ENCODE measurements at regions not wholly inside any gene's neighbourhood (a gene's known extent, or its start where the extent isn't known, plus 50 kb on each side); places are given as distances from the start of the nearest gene placed in this dataset.

DNA sequence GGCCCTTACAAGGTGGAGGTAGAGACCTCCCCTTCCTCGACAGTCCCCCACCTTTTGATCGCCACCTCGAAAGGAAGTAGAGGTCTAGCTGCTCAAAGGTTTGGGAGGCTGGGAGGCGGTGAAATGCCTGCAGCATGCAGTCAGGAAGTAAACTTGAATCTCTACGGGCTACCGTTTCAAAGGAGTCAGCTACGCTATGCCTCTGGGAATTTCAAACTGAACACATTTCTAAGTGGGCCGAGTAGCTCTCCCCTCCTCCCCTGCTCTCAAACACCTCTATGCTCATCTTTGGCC, 68.0 kb downstream of the CXCL12 start:
- no peak overlapping the region for H3K4me3 ChIP-seq (replicated peaks; ENCODE audit: low read depth, low read length)
- no peak for DNase-seq (ENCODE audit: low read depth)
- no peak for TF ChIP-seq CTCF (IDR thresholded peaks at IDR 0.05; ENCODE audit: low read length, missing control alignments)

- TF ChIP-seq CTCF (IDR thresholded peaks at IDR 0.05; ENCODE audit: low read length, missing control alignments) = no peak
- DNase-seq (ENCODE audit: low read depth) = no peak
Observed at GRCh38 chr10:44316187-44316921, 68.5 kb downstream of the CXCL12 start.

DNA sequence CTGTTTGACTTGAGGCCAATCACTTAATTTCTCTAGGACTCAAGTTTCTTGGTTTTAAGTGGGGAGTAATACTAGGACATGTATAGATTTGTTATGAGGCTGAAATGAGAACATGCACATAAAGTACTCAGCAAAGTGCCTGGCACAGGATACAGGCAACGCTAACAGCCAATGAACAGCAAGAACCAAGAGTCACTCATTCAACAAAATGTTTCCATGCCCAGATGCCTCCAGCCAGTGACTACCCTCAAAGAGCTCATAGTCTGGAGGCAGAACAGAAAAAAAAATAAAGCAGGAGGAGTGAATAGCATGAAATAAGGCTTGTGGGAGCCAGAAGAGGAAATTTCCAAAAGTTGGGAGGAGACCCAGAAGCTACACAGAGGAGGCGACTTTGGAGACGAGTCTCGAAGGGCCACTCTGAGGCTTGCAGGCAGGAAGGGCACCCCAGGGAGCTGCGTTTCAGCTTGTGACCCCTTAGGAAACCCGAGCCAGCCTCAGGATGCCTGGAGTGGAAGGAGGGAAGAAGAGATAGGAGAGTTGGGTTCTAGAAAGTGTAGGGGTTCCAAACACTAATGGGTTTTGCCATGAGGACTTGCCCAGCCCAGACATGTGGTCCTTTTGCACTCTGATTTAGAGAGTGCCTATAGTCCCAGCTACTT, 70.0 kb downstream of the CXCL12 start:
- H3K4me3 ChIP-seq (replicated peaks; ENCODE audit: low read depth, low read length) = no peak overlapping the region
- no peak for DNase-seq (ENCODE audit: low read depth)
- TF ChIP-seq CTCF (IDR thresholded peaks at IDR 0.05; ENCODE audit: low read length, missing control alignments) = no peak

More at GRCh38 chr10:44316187-44316921, 68.5 kb downstream of the CXCL12 start:
- H3K4me3 ChIP-seq (replicated peaks; ENCODE audit: low read depth, low read length) = no peak overlapping the region

- no peak for TF ChIP-seq CTCF (IDR thresholded peaks at IDR 0.05; ENCODE audit: low read length, missing control alignments)
- DNase-seq (ENCODE audit: low read depth) = no peak
- H3K4me3 ChIP-seq (replicated peaks; ENCODE audit: low read depth, low read length) = no peak overlapping the region
Observed at GRCh38 chr10:44313761-44314165, 71.1 kb downstream of the CXCL12 start.

- DNase-seq (ENCODE audit: low read depth) = no peak
- no peak for TF ChIP-seq CTCF (IDR thresholded peaks at IDR 0.05; ENCODE audit: low read length, missing control alignments)
- H3K4me3 ChIP-seq (replicated peaks; ENCODE audit: low read depth, low read length) = no peak overlapping the region
Observed at GRCh38 chr10:44312401-44312800, 72.5 kb downstream of the CXCL12 start.

DNA sequence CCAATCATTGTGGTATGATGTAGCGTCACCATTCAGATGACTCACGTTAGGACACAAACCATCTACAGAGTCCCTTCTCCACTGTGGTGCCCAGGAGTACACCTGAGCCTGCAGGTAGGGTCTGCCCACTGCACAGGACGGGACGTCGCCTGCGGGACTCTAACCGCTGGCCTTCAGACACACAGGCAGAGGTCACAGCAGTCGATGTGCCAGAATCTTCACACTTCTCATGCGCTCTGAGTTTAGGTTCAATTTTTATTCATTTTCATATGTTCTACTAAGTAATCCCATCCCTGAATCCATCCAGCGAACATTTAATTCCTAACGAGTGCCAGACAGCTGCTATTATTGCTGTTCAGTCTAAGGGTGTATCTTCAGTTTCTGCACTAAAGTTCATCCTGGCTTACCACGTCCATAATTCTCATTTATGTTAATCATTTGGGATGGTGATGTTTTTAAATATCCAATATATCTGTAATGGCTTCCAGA, 73.3 kb downstream of the CXCL12 start:
- DNase-seq (ENCODE audit: low read depth) = no peak
- no peak for TF ChIP-seq CTCF (IDR thresholded peaks at IDR 0.05; ENCODE audit: low read length, missing control alignments)

More for the DNA sequence above, 73.3 kb downstream of the CXCL12 start:
- no peak overlapping the region for H3K4me3 ChIP-seq (replicated peaks; ENCODE audit: low read depth, low read length)

Data from fibroblast of pulmonary artery (primary cell).